ENCODE measurements at regions not wholly inside any gene's neighbourhood (a gene's known extent, or its start where the extent isn't known, plus 50 kb on each side); places are given as distances from the start of the nearest gene placed in this dataset.

- no peak for TF ChIP-seq CTCF (conservative IDR thresholded peaks at IDR 0.05; ENCODE audit: low read depth, low read length)
- H3K4me3 ChIP-seq (ENCODE audit: low read depth, low read length) = no peak overlapping the region
- DNase-seq (ENCODE audit: low read depth) = no peak
Measured at GRCh38 chr3:117926819-117927218, 1107.8 kb downstream of the IGSF11 start.

GRCh38 chr3:117927825-117928224 lies 1106.8 kb downstream of the IGSF11 start:
- TF ChIP-seq CTCF (conservative IDR thresholded peaks at IDR 0.05; ENCODE audit: low read depth, low read length) = no peak
- DNase-seq (ENCODE audit: low read depth) = no peak
- H3K4me3 ChIP-seq (ENCODE audit: low read depth, low read length) = no peak overlapping the region

- no peak overlapping the region for H3K4me3 ChIP-seq (ENCODE audit: low read depth, low read length)
- TF ChIP-seq CTCF (conservative IDR thresholded peaks at IDR 0.05; ENCODE audit: low read depth, low read length) = no peak
- no peak for DNase-seq (ENCODE audit: low read depth)
Measured at GRCh38 chr3:117928836-117929235, 1105.8 kb downstream of the IGSF11 start.

- no peak overlapping the region for H3K4me3 ChIP-seq (ENCODE audit: low read depth, low read length)
- no peak for DNase-seq (ENCODE audit: low read depth)
- no peak for TF ChIP-seq CTCF (conservative IDR thresholded peaks at IDR 0.05; ENCODE audit: low read depth, low read length)
Measured at GRCh38 chr3:117932441-117932840, 1102.2 kb downstream of the IGSF11 start.

GRCh38 chr3:117936159-117936558 lies 1098.5 kb downstream of the IGSF11 start:
- no peak for DNase-seq (ENCODE audit: low read depth)
- no peak for TF ChIP-seq CTCF (conservative IDR thresholded peaks at IDR 0.05; ENCODE audit: low read depth, low read length)
- no peak overlapping the region for H3K4me3 ChIP-seq (ENCODE audit: low read depth, low read length)

- DNase-seq (ENCODE audit: low read depth) = no peak
- H3K4me3 ChIP-seq (ENCODE audit: low read depth, low read length) = no peak overlapping the region
- no peak for TF ChIP-seq CTCF (conservative IDR thresholded peaks at IDR 0.05; ENCODE audit: low read depth, low read length)
Measured at GRCh38 chr3:117938974-117939373, 1095.7 kb downstream of the IGSF11 start.

GRCh38 chr3:117939425-117940027 lies 1095.1 kb downstream of the IGSF11 start:
- DNase-seq (ENCODE audit: low read depth) = no peak
- no peak for TF ChIP-seq CTCF (conservative IDR thresholded peaks at IDR 0.05; ENCODE audit: low read depth, low read length)
- no peak overlapping the region for H3K4me3 ChIP-seq (ENCODE audit: low read depth, low read length)

All from choroid plexus epithelial cell (primary cell).